ENCODE measurements at regions not wholly inside any gene's neighbourhood (a gene's known extent, or its start where the extent isn't known, plus 50 kb on each side); places are given as distances from the start of the nearest gene placed in this dataset.

GRCh38 chr17:71878998-71879397 is 241.8 kb upstream of the SOX9 start:
- no peak overlapping the region for H3K4me3 ChIP-seq (ENCODE audit: low read length)
- TF ChIP-seq ZNF274 (IDR thresholded peaks at IDR 0.05; ENCODE audit: low read depth, low read length) = no peak

DNA sequence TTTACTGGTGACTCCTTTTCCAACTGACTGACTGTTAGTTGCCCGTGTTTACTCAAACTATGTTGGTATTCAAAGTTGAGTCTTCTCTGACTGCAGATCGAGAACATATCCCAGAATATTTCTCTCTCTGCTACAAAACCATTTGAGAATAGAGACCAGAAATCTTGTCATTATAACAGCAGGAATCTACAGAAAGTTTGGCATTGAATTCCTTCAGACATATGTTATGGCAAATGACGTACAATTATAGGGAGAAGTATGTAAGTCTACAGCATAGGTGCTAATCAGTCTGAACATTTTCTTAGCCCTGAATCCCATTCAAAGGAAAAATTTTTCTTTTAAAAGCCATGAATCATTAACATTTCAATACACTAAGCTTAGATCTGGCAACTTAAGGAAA is 239.8 kb upstream of the SOX9 start:
- no peak overlapping the region for H3K4me3 ChIP-seq (ENCODE audit: low read length)
- no peak for TF ChIP-seq ZNF274 (IDR thresholded peaks at IDR 0.05; ENCODE audit: low read depth, low read length)

GRCh38 chr17:71881581-71881980 is 239.2 kb upstream of the SOX9 start:
- TF ChIP-seq ZNF274 (IDR thresholded peaks at IDR 0.05; ENCODE audit: low read depth, low read length) = no peak
- no peak overlapping the region for H3K4me3 ChIP-seq (ENCODE audit: low read length)

DNA sequence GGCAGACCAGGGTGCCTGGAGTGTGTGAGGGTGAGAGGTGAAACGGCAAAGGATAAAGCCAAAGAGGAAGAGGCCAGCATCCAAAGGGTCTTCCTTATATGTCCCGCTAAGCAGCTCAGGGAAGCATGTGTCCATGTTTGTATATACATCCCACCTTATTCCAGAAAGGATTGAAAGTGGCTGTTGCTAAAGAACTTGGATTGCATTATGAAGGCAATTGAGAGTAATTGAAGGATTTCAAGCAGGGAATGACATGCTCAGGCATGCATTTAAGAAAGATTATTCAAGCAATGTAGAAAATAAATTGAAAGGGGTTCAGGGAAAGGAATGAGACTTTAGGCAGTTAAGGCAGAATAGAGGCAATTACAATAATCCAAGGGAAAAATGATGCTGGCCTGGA is 237.6 kb upstream of the SOX9 start:
- no peak overlapping the region for H3K4me3 ChIP-seq (ENCODE audit: low read length)
- no peak for TF ChIP-seq ZNF274 (IDR thresholded peaks at IDR 0.05; ENCODE audit: low read depth, low read length)

DNA sequence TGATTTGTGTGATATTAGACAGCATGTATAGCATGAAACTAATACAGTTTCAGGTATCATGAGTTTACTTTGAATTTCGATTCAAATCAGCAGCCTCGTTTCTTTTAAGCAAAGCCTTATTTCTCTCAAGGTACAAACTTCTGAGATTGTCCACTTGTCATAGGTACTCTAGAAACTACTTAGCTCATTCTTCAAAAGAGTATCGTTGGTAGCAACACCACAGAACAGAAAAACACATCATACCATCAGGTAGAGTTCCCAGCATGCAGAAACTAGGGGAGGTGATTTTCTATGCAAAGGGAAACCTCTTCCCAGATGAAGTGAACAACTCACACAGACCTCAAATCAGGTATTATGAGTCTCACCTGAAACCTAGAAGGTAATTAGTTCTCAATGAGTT is 237.0 kb upstream of the SOX9 start:
- H3K4me3 ChIP-seq (ENCODE audit: low read length) = no peak overlapping the region
- no peak for TF ChIP-seq ZNF274 (IDR thresholded peaks at IDR 0.05; ENCODE audit: low read depth, low read length)

GRCh38 chr17:71885662-71886061 is 235.2 kb upstream of the SOX9 start:
- no peak for TF ChIP-seq ZNF274 (IDR thresholded peaks at IDR 0.05; ENCODE audit: low read depth, low read length)
- no peak overlapping the region for H3K4me3 ChIP-seq (ENCODE audit: low read length)

DNA sequence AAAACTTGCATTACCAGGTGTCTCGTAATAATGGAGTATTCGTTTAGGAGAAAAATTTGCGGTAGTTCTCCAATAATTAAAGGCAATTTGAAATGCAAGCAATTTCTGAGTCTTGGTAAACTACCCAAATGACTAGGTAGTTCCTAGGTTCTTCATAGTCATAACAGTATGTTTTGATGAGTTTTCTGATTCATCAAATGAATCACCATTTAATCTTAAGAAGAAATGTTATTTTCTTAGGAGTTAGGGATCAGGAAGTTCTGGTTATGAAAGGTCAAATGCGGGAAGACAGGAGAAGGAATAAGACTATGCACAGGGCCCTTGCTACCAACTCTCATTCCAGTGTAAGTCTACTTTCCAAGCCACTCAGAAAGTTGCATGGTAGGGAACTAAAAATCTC is 221.5 kb upstream of the SOX9 start:
- TF ChIP-seq ZNF274 (IDR thresholded peaks at IDR 0.05; ENCODE audit: low read depth, low read length) = no peak
- no peak overlapping the region for H3K4me3 ChIP-seq (ENCODE audit: low read length)

- H3K4me3 ChIP-seq (ENCODE audit: low read length) = no peak overlapping the region
- TF ChIP-seq ZNF274 (IDR thresholded peaks at IDR 0.05; ENCODE audit: low read depth, low read length) = no peak
These were observed 220.1 kb upstream of the SOX9 start for GRCh38 chr17:71900621-71901229.

DNA sequence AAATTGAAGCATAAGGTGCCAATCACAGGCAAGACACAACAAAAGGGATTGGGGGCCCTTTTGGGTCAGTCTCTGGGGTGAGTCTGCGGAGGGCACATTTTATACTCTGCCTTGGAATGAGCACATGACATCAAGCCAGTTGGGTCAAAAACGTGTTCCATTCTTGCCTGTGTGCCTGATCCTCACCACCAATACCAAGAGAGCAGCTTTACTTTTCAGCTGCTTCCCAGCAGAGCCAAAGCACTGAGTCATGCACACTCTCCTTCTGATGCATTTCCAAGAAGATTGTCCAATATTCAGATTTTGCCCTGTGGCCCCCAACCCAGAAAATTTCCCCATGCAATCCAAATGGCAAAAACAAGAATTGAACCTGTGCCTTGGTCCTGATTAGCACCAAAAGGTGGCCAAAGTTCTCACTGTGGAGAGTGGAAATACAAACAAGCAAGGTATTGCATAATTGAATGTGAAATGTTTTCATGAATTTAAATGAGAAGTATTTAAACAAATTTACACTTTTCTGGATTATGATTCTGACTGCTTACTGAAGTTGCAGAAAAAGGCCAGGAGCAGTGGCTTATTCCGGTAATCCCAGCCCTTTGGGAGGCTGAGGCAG is 217.8 kb upstream of the SOX9 start:
- H3K4me3 ChIP-seq (ENCODE audit: low read length) = no peak overlapping the region
- TF ChIP-seq ZNF274 (IDR thresholded peaks at IDR 0.05; ENCODE audit: low read depth, low read length) = no peak

GRCh38 chr17:71905376-71906031 is 215.3 kb upstream of the SOX9 start:
- H3K4me3 ChIP-seq (ENCODE audit: low read length) = no peak overlapping the region

GRCh38 chr17:71909155-71909554 is 211.7 kb upstream of the SOX9 start:
- TF ChIP-seq ZNF274 (IDR thresholded peaks at IDR 0.05; ENCODE audit: low read depth, low read length) = no peak
- no peak overlapping the region for H3K4me3 ChIP-seq (ENCODE audit: low read length)

More at GRCh38 chr17:71905376-71906031, 215.3 kb upstream of the SOX9 start:
- TF ChIP-seq ZNF274 (IDR thresholded peaks at IDR 0.05; ENCODE audit: low read depth, low read length) = no peak

GRCh38 chr17:71910002-71910401 is 210.8 kb upstream of the SOX9 start:
- TF ChIP-seq ZNF274 (IDR thresholded peaks at IDR 0.05; ENCODE audit: low read depth, low read length) = no peak
- no peak overlapping the region for H3K4me3 ChIP-seq (ENCODE audit: low read length)

DNA sequence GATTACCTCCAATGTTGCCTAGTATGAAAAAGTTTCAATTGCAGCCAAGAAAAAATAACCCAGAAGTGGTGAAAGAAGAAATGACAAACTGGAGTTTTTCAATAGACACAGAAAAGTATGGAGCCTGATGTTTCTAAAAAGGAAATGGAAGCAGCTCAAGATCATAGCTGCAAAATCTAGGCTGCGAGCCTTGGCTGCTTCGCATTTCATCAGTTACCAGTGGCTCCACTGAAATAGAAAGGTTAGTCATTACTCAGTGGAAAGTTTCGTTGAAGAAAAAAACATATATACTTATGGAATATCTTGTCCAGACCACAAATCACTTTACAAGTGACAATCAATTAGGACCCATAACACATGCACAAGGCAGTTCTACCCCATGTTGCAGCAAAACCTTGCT is 206.8 kb upstream of the SOX9 start:
- no peak for TF ChIP-seq ZNF274 (IDR thresholded peaks at IDR 0.05; ENCODE audit: low read depth, low read length)
- no peak overlapping the region for H3K4me3 ChIP-seq (ENCODE audit: low read length)

DNA sequence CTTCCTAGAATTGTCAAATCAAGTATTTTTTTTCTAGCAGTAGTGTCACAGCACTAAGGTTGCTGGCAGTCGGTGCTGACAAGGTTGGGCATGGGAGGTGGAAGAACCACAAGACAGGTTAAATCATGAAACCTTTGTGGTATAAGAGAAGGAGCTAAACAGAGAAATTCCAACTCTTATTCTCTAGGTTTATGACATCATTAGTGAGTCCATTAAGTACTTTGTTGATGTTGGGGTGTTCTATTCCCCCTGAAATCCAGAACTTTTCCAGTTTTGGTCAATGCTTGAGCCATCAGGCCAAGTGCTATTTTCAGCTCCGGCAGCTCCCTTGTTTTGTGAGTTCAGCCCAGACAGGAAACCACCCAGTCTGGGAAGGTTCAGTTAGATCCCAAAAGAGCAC is 206.0 kb upstream of the SOX9 start:
- no peak overlapping the region for H3K4me3 ChIP-seq (ENCODE audit: low read length)
- TF ChIP-seq ZNF274 (IDR thresholded peaks at IDR 0.05; ENCODE audit: low read depth, low read length) = no peak

DNA sequence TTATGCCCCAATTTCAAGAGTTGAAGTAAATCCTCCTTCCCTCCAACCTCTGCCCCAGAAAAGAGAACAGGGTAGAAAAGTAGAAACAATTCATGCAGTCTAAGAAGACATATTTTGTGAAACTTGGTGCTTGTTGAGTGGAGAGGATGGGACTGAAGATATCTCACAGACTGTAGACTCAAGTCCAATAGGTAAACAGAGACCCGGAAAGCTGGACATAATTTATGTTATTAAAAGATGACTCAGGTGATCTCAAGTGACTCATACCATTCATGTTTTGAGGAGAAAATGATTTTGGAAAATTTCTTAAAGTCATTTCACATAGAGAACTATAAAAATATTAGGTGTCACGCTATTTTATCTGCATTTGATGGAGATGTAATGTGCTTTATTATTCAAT is 203.1 kb upstream of the SOX9 start:
- no peak for TF ChIP-seq ZNF274 (IDR thresholded peaks at IDR 0.05; ENCODE audit: low read depth, low read length)
- H3K4me3 ChIP-seq (ENCODE audit: low read length) = no peak overlapping the region

All from GM08714 (cell line).